GM19395 (cell line): ENCODE measurements at regions not wholly inside any gene's neighbourhood (a gene's known extent, or its start where the extent isn't known, plus 50 kb on each side); places are given as distances from the start of the nearest gene placed in this dataset.

ENCODE experiments used
- ATAC-seq: cut with Tn5 transposase; IDR thresholded peaks from one replicate; pipeline ENCODE4 v1.9.1; 2021; ENCODE audit warnings: mild to moderate bottlenecking, moderate library complexity; ENCODE audit not compliant: unreplicated experiment

DNA sequence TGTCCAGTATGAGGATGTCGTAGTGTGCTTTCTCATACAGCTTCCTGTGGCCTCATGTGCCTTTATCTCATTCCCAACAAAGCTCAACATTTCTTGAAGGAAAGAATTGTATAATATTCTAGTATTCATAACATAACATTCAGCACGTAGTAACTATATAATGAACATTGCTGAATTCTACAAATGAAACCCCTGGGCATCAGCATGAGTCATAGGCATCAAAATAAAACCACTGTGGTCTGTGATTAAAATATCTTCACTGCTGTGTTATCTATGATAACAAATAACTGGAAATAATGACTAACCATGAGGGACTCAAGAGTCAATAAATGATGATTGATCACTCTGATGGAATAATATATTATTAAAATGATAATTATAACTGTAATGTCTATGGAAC, 255.2 kb downstream of the EMP1 start:
- ATAC-seq: no peak

DNA sequence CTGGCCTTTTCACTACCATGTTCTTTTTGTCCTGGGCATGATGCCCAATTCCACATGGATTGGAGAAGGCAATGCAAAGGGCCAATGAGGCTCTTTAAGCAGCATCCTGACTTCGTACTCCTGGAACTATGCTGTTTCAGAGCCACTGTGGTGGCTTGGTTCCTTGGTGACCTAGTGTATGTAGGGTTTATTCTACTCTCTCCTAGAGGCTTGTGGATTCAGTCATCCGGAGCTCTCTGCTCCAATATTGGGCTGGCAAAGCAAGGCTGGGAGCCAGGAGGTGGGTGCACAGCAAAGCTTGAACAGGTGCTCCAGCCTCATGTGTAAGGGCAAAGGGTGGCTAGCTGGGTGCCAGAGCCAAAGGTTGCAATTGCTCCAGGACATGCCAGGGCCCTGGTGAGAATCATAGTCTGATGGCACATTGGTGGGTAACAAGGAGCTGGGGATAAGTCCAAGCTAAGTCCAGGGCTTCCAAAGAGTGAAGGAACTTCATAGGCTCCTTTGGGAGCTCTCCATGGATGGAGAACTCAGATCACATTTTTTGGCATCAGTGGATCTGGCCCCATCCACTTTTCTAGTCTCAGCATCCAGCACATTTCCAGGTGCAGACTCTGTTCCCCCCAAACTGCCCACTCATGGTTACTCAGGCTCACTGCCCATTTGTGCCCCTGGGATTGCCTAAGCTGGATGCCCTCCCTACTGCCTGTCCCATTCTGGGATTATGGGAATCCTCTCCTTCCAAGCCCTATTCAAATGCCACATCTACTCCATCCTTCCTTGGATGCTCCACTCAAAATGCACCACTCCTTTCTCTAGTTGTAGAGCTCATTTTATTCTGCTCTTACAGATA, 253.9 kb downstream of the EMP1 start:
- no peak for ATAC-seq

DNA sequence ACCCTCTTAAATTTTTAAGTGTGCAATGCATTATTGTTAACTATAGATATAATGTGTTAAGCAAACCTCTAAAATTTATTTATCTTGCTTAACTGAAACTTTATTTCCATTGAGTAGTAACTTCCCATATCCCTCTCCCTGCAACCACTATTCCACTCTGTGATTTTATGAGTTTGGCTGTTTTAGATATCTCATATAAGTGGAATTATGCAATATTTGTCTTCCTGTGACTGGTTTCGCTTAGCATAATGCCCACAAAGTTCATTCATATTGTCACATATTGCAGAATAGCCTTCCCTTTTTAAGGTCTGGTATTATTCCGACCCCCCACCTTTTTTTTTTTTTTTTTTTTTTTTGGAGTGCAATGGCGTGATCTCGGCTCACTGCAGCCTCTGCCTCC, 247.6 kb downstream of the EMP1 start:
- no peak for ATAC-seq

DNA sequence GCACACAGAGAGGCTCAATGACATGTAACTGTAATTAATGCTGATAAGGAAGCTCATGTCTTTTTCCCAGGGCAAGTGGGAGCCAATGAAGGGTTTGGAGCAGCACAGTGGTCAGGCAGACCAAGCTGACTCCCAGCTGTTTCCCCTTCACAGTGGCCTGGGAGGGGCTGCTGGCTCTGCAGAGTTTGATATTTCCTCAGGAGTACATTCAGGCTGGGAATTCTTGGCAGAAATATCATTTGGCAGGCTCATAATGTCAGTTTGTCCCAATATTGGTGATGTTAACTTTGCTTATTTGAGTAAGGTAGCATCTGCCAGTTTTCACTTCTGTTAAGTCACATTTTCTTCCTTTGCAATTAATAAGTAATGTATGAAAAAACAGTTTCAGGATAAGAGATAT, 247.0 kb downstream of the EMP1 start:
- no peak for ATAC-seq

DNA sequence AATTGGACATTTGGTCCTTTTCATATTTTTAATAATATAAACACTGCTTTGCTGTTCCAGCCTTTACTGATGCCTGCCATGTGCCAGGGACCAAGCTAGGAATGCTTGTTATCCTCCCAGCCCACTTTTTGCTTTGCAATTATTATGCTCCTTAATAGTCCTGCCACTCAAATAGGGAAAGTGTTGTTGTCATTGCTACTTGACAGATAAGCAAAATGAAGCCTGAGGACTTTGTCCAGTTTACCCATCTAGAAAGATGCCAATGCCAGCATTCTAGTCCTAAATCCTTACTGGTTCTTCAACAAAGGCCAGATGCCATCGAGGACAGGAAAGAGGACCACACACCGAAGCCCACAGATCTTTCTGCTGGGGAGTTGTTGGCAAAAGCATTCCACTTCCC, 246.5 kb downstream of the EMP1 start:
- ATAC-seq: no peak

DNA sequence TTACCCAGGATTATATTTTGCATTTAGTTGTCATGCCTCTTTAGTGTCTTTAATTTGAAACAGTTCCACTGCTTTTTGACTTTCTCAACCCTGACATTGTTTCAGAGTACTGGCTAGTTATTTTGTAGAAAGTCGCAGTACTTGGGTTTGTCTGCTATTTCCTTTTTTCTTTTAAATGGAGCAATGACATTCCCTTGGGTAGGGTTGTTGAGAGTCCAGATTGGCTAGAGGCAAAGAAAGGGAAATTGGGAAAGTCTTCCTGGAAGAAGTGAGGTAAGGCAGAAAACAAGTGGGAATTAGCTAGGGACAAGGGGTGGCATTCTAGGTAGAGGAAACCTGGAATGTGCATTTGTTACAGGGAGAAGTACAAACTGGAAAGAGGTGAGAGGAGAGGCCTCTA, 245.9 kb downstream of the EMP1 start:
- no peak for ATAC-seq

DNA sequence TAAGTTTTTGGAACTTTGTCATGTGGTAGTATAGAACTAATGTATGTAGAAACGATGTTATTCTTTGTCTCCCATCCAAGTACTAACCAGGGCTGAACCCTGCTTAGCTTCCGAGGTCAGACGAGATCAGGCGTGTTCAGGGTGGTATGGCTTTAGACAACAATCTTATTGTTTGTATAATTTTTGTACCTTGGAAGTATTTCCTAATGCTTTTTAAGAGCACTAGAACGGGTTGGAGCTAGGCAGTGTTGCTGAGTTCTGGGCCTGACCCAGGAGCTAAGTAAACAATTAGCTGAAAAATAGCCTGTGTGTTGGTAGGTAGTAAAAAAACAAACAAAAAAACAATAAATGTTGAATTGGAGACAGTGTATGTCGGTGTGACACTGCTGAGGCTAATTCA, 244.3 kb downstream of the EMP1 start:
- no peak for ATAC-seq

DNA sequence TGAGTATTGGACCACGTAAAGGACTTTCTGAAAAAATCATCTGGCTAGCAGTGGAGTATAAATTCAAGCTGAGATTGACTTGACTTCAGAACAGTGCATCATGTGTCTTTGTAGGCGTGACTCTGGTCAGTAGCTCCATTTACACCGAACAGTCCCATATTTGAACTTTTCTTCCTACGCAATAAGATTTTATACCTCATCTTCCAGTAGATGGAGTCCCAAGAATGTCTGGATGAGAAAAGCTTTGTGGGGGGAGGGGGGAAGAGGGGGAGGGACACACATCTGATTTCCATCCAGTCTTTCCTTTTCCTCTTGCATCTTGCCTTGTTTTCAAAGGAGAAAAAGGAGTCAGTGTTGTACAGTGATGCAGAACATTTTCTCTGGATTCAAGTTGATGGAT, 241.0 kb downstream of the EMP1 start:
- ATAC-seq: no peak

DNA sequence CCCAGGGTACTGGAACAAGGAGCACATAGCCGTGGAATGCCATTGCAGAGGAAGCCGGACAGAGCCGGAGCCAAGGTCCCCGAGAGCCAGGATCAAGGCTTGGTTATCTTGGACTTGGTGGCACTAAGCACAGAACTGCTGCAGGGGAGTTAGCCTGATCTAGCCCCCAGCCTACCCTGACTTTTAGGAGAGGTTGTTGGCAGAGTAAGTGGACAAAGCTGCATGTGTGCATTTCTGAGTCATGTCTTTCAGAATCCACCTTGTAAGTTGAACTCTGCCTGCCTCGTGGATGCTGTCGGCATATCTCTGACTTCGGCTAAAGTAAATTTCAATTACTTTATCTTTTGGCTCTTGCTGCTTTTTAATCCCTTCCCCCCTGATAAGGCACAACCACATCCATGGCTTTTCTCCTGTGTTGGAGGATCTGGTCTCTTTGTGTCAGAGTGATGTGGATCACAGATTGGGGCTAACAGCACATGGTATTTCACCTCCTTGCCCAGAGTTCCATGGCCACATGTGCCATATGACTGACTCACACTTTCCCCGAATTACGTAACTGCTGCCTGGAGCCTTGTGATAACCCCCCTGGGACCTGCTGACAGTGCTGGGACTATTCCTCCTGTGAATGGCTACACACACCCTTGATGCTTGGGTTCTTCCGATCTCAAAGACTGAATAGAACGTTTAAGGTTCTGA, 240.3 kb downstream of the EMP1 start:
- no peak for ATAC-seq

DNA sequence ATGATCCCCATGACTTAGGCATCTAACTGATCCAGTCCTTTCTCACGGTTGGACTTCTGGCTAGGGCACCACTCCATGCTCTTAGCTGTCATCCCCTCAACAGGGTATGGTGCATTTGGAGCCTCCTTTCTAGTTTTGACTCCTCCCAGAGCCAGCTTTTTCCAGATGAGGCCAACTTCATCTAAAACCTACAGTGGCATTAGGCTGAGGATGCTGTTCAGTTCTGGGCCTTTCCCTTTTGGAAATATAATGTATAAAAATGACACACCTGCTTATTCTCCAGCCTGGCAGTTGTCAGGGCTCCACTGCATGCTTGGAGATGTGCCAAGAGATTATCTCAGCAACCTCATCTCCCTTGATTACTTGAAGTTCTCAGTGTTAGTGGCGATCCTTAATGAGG, 239.7 kb downstream of the EMP1 start:
- no peak for ATAC-seq

DNA sequence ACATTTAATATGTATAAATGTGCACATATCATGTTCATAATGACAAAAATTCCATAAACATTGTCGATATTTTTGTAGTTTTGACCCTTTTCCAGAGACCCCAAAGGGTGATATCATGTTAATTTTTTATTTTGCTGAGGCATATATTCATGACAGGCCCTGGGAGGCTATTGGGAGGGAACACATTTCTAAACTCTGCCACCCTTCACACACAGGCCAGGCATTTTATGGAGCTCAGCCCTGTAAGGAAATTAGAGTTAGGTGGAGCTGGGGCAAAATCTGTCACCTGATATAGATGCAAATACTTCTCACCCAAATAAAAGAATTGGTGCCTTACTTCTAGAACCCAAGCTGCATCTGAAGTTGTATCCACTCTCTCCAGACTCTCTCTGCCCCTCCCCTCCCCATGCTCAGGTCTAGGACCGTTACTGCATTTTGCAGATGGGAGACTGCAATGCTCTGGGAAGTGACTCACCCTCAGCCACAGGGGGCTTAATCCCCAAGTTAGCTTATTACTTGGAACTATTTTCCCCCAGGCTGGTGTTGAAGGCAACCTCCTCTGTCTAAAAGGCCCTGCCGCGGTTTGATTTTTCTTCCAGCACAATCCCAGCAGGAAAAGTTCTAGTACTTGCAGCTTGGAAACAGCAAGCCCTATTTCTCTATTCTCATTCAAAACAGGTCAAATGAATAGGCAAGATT, 238.9 kb downstream of the EMP1 start:
- no peak for ATAC-seq

DNA sequence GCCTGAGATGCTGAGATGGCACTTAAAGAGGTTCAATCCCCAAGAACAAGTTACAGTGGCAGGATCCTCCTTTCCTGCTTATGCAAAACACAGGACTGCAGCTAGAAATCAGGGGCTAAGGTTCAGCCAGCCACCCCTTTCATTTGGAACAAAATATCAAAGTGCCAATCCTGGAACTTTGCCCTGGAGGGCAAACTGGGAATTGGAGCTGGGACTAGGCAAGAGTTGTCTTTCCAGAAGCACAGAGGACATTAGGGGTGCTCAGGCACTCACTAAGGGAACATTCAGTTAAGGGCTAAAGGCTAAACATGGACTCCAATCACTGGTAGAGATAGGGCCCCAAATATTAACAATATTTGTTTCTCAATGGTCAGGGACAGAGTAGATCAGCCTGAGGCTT, 237.2 kb downstream of the EMP1 start:
- ATAC-seq: no peak

DNA sequence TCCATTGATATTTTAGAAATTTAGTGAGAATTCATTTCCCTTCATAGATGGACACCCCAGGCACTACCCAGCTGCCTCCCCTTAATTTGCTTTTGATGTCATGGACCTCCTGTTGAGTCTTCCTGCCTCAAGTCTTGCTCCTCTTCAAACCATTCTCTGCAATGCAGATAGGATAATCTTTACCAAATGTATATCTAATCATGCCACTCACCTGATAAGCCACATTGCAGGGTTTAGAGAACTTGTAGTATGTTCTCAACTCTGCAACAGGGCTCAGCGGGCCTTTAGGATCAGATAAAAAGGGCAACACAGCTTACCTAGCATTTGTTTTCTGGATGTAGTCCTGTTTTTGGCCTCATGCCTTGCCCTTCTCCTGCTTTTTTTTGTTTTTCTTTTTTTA, 234.5 kb downstream of the EMP1 start:
- ATAC-seq: no peak

DNA sequence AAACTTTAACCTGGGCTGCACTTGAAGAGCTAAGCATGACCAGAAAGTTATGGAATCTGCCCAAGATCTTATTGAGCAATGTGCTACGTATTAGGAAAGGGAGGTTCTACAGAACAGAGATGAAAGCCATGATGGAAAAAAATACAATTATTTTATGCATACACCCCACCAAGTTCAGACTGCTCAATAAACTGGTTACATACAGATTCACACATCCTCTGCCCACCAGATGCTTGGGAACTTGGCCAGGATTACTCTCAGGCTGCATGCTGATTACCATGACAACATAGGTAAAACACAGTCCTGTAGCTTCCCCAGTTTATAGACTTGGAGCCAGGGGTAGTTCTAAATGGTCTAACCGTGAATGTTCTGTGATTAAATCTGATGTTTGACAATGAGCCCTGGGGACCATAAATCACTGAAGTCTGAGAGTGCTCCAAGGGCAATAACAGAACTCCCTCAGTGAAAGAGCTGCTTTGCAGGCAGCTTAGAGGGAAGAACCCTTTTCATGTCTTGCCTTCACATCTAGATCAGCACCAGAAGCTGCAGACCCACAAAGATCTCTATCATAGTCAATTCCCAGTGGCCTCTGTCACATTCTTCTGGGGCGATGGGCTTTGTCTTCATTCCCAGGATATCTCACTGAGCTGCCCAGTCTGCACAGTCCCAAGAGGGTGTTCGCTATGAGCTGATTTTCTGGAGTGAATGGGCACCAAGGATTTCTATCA, 232.2 kb downstream of the EMP1 start:
- no peak for ATAC-seq

DNA sequence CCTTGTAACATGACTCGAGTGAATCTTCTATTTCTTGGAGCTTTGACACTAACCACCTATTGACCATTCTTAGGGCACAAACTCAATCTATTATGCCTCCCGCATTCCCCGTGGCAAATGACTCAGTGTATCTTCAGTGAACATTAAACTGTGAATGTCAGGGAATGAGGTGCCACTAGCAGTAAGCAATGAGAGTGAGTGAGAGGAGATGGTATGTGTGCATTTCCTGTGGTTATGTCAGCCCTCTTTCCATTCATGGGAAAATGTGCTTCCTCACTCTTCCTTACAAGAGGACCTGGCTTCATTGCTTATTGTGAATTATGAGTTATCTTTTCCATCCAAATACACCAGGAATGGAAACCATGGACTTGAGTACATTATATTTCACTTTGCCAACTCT, 229.2 kb downstream of the EMP1 start:
- ATAC-seq: no peak

DNA sequence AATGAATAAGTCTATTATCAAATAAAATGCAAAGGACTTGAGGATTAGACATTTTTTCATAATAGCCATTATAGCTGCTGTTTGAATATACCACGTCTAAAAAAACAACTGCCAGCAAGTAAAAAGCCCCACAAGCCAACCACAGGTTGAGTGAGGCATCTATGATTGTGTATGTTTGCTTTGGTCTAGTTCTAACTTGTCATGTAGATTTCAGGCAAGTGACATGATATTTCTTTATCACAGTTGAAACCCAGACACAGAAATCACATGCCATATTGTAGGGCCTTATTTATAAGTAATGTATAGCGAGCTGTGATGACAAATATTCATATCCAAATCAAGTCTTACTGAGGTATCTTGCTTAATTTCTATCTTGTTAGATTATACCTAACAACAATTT, 225.8 kb downstream of the EMP1 start:
- ATAC-seq: no peak

DNA sequence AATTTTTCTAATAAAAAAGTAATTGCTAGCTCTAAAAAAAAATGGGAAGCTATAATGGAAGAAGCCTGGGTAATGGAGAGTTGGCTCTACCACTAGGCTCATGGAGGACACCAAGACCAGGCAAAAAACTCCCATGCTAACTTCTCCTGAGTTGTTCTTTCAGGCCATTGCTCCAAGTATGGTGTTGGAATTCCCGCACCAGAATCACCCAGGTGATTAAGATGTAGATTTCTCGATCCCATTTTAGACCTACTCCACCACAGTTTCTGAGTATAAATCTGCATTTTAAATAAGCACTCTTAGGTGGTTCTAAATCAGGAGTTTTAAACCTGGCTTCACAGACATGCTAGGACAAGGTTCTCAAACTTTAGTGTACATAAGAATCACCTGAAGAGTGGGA, 221.0 kb downstream of the EMP1 start:
- no peak for ATAC-seq

DNA sequence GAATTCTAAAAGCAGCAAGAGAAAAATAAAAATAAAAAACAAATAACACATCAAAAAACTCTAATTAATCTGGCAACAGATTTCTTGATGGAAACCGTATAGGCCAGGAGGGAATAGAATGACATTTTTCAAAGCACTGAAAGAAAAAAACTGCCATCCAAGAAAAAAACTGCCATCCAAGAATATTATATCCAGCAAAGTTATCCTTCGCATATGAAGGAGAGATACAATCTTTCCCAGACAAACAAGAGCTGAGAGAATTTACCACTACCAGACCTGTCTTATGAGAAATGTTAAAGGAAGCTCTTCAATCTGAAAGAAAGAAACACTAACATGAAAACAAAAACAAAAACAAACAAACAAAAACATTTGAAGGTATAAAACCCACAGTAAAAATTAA, 214.8 kb downstream of the EMP1 start:
- no peak for ATAC-seq

DNA sequence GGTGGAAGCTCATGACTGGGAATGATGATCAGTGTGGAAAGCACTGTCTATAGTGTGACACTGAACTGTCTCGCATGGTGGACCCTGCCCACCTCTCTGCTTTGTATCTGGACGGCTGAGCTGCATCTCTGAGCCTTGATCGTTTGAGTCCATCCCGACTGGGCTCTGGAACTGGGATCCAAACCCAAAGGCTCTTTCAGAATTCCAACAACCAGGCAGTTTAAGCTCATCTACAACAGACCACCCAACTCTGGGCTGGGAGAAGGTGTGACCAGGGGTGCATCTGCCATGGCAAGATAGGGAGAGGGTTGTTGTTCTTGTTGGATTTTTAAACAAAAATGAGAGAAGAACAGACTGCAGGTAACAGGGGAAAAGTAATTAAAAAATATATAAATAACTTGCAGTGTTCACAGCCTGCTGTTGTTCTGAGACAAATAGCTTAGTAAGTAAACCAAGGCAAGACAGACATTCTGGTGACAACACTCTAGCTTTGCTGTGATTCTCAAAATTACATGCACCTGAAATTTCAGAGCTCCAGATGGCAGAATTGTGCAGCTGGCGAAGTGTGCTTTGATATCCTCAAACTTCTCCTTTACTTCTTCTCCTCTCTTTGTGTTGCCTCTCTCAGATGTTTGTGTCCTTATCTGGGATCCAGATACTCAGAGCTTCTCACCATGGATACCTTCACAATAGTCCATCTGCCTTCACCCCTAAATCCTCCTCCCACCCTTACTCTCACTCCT, 209.6 kb downstream of the EMP1 start:
- no peak for ATAC-seq

DNA sequence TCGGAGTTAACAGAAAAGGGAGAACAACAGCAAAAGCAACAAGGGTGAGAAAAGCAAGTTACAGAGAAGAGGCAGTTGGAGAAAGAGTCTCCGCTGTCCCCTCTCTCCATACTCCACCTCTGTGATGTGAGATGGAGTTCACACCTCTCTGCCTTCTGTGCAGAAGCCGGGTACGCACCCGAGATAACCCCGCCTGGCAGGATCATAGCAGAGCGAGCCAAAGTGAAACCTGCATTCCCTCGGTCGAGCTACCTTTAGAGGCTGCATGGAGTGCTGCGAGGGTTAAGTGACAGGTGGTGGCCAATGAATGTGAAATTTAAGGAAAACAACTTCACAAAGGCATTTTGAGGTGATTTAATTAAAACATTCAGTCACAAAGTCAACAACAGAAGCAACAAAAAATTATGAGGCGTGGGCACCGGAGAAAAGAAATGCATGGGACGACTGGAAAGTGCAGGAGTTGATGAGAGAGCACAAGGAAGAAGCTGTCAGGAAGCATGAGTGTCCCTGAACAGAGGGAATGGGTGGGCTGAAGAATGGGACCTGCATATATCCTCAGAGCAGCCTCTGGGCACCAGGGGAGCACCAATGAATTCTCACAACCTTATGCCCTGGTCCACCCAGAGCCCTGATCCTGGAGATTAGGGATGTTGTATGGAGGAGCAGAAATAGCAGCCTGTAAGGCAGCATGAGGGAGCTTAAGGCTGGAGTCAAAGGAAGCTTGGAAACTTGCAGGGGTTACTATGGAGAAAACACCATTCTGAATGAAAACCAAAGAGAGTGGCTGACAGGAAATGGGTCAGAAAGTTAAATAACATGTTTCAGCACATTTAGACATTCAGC, 208.3 kb downstream of the EMP1 start:
- no peak for ATAC-seq
